Nephron progenitor cell (in vitro differentiated cells): ENCODE measurements at regions not wholly inside any gene's neighbourhood (a gene's known extent, or its start where the extent isn't known, plus 50 kb on each side); places are given as distances from the start of the nearest gene placed in this dataset.

Source experiments
- DNase-seq: peaks from one replicate; pipeline ENCODE4 v3.0.0; 2021
- H3K27ac Mint-ChIP-seq: 2 replicates; pipeline ENCODE4 v1.8.0; 2021; ENCODE audit warnings: mild to moderate bottlenecking, moderate library complexity, mixed read lengths
- H3K27me3 Mint-ChIP-seq: 2 replicates; pipeline ENCODE4 v1.8.0; 2021; ENCODE audit warnings: mild to moderate bottlenecking, low read depth, mixed read lengths; ENCODE audit not compliant: poor library complexity
- H3K36me3 Mint-ChIP-seq: 2 replicates; pipeline ENCODE4 v1.8.0; 2021; ENCODE audit warnings: low read depth, mixed read lengths
- H3K4me1 Mint-ChIP-seq: 2 replicates; pipeline ENCODE4 v1.8.0; 2021; ENCODE audit warnings: mixed read lengths
- H3K4me3 Mint-ChIP-seq: 2 replicates; pipeline ENCODE4 v1.8.0; 2021; ENCODE audit warnings: mild to moderate bottlenecking, moderate library complexity, mixed read lengths
- H3K9me3 Mint-ChIP-seq: 2 replicates; pipeline ENCODE4 v1.8.0; 2021; ENCODE audit warnings: mild to moderate bottlenecking, moderate library complexity, mixed read lengths
- CTCF ChIP-seq: fragments of 200-600 bp; sonication (generic); IDR thresholded peaks from 2 replicates; pipeline ENCODE4 v1.5.0; 2021; ENCODE audit warnings: antibody characterized with exemption

GRCh38 chr21:35703704-35704103, 356.6 kb downstream of the SETD4 start:
- no peak for DNase-seq
- H3K27ac Mint-ChIP-seq = no peak overlapping the region
- no peaks in the 10 kb centered on the region for H3K36me3 Mint-ChIP-seq
- no peaks in the 10 kb centered on the region for H3K4me1 Mint-ChIP-seq
- peaks cover 52% of the 10 kb centered on the region for H3K27me3 Mint-ChIP-seq
- H3K9me3 Mint-ChIP-seq = no peaks in the 10 kb centered on the region
- no peak for TF ChIP-seq CTCF
- H3K4me3 Mint-ChIP-seq = no peak overlapping the region

GRCh38 chr21:35699361-35699760, 361.0 kb downstream of the SETD4 start:
- DNase-seq = no peak
- Mint-ChIP-seq H3K9me3 (no peaks in the 10 kb centered on the region), H3K4me1 (no peaks in the 10 kb centered on the region), H3K27me3 (peaks cover 26% of the 10 kb centered on the region), H3K4me3 (no peak overlapping the region), H3K36me3 (no peaks in the 10 kb centered on the region), H3K27ac (no peak overlapping the region)
- TF ChIP-seq CTCF = no peak

GRCh38 chr21:35697321-35697808, 363.0 kb downstream of the SETD4 start:
- Mint-ChIP-seq H3K9me3 (no peaks in the 10 kb centered on the region), H3K27me3 (peaks cover 17% of the 10 kb centered on the region), H3K4me1 (no peaks in the 10 kb centered on the region), H3K4me3 (no peak overlapping the region), H3K36me3 (no peaks in the 10 kb centered on the region), H3K27ac (no peak overlapping the region)
- TF ChIP-seq CTCF = no peak
- DNase-seq = no peak

- DNase-seq = no peak
- Mint-ChIP-seq H3K36me3 (no peaks in the 10 kb centered on the region), H3K27me3 (peaks cover 17% of the 10 kb centered on the region), H3K4me1 (no peaks in the 10 kb centered on the region), H3K9me3 (peaks cover 5% of the 10 kb centered on the region), H3K4me3 (no peak overlapping the region), H3K27ac (no peak overlapping the region)
- TF ChIP-seq CTCF = no peak
Measured at GRCh38 chr21:35696644-35697043, 363.7 kb downstream of the SETD4 start.

GRCh38 chr21:35692311-35692710, 368.0 kb downstream of the SETD4 start:
- no peaks in the 10 kb centered on the region for H3K4me1 Mint-ChIP-seq
- no peak overlapping the region for H3K27ac Mint-ChIP-seq
- no peak for TF ChIP-seq CTCF
- H3K36me3 Mint-ChIP-seq = no peaks in the 10 kb centered on the region
- peaks cover 16% of the 10 kb centered on the region for H3K27me3 Mint-ChIP-seq
- no peak for DNase-seq
- peaks cover 9% of the 10 kb centered on the region for H3K9me3 Mint-ChIP-seq
- H3K4me3 Mint-ChIP-seq = no peak overlapping the region

GRCh38 chr21:35690436-35690835, 369.9 kb downstream of the SETD4 start:
- Mint-ChIP-seq H3K9me3 (peaks cover 9% of the 10 kb centered on the region), H3K36me3 (no peaks in the 10 kb centered on the region), H3K4me3 (no peak overlapping the region)

More at GRCh38 chr21:35690436-35690835, 369.9 kb downstream of the SETD4 start:
- Mint-ChIP-seq H3K4me1 (no peaks in the 10 kb centered on the region), H3K27me3 (peaks cover 13% of the 10 kb centered on the region), H3K27ac (no peak overlapping the region)
- DNase-seq = no peak
- TF ChIP-seq CTCF = no peak
